Stomach (tissue), 8 donors: ENCODE measurements at regions not wholly inside any gene's neighbourhood (a gene's known extent, or its start where the extent isn't known, plus 50 kb on each side); places are given as distances from the start of the nearest gene placed in this dataset.

ENCODE experiments used
- DNase-seq, 2 donors: peaks; one replicate each; pipeline versions ENCODE4 v3.0.0 to v3.0.0-alpha.2; 2013 to 2019
- H3K27ac ChIP-seq, 5 donors: fragments of 200-600 bp in 4 of 5; sonication (generic) in 4 of 5; one replicate each; pipeline ENCODE4 v1.5.1; 2013 to 2019; ENCODE audit warnings: mild to moderate bottlenecking in 1 of 5, moderate library complexity in 1 of 5
- H3K27me3 ChIP-seq, 3 donors: fragments of 200-600 bp; sonication (generic); one replicate each; pipeline ENCODE4 v1.5.1; 2017 to 2019; ENCODE audit warnings: mixed run types in 1 of 3
- H3K36me3 ChIP-seq, 4 donors: fragments of 200-600 bp; sonication (generic); 1 replicate in 3 of 4; 2 replicates in 1 of 4; pipeline ENCODE4 v1.5.1; 2016 to 2019
- H3K4me1 ChIP-seq, 4 donors: fragments of 200-600 bp; sonication (generic); one replicate each; pipeline ENCODE4 v1.5.1; 2016 to 2019
- H3K4me3 ChIP-seq, 4 donors: fragments of 200-600 bp; sonication (generic) in 3 of 4; one replicate each; pipeline ENCODE4 v1.5.1; 2016 to 2019; ENCODE audit warnings: mild to moderate bottlenecking in 1 of 4
- H3K9me3 ChIP-seq, 4 donors: fragments of 200-600 bp; sonication (generic); one replicate each; pipeline ENCODE4 v1.5.1; 2016 to 2019
- CTCF ChIP-seq, 7 experiments: fragments of 450-650 bp in 4 of 7; fragments of 200-600 bp in 3 of 7; sonication (generic) in 3 of 7; IDR thresholded peaks; one replicate each; pipeline ENCODE4 v1.5.1; 2016 to 2019; ENCODE audit warnings: antibody characterized with exemption in 7 of 7, control low read depth in 2 of 7, mild to moderate bottlenecking in 1 of 7
- EP300 ChIP-seq: sonication (generic); formaldehyde crosslinking; IDR thresholded peaks from one replicate; pipeline ENCODE4 v1.6.1; 2017; ENCODE audit warnings: antibody characterized with exemption
- POLR2A ChIP-seq, 4 donors: fragments of 450-650 bp; IDR thresholded peaks; one replicate each; pipeline ENCODE4 v1.6.1; 2016; ENCODE audit warnings: antibody characterized with exemption in 4 of 4, control low read depth in 2 of 4, mild to moderate bottlenecking in 1 of 4, moderate library complexity in 1 of 4
- POLR2AphosphoS5 ChIP-seq, 3 donors: sonication (generic); formaldehyde crosslinking; IDR thresholded peaks; one replicate each; pipeline ENCODE4 v1.6.1; 2016; ENCODE audit warnings: antibody characterized with exemption in 3 of 3
- WGBS, 5 donors: extraction: QIAGEN DNeasy Blood & Tissue Kit in 3 of 5; methylation state at CpG; one replicate each; pipeline versions ENCODE4 v1.1.5 to v1.1.7; 2013 to 2018; 5-methylcytosine and 5-hydroxymethylcytosine counted together
- intact Hi-C: fragments of 100-400 bp; cut with DNase I; formaldehyde crosslinking; loops from one replicate; pipeline ENCODE4 v1.15.1; 2023; ENCODE audit warnings: low total_unique reads
- donor health status: healthy with polysubstance abuse.
- donor health status: Bipolar disorder and iron deficiency.
- donor health status: healthy.

GRCh38 chr7:20870977-20871376 is 84.3 kb upstream of the SP8 start:
- H3K36me3 ChIP-seq = no peaks in the 10 kb centered on the region
- no peak overlapping the region for H3K4me3 ChIP-seq
- no peak overlapping the region for H3K27ac ChIP-seq
- intact Hi-C loops = no loop called here
- WGBS, 5 donors = 91 to 98% (median 96%) methylated on average over 2 of the region's 2 CpGs
- no peaks in the 10 kb centered on the region for H3K9me3 ChIP-seq
- H3K4me1 ChIP-seq = no peaks in the 10 kb centered on the region
- DNase-seq = no peak
- H3K27me3 ChIP-seq = no peaks in the 10 kb centered on the region
- TF ChIP-seq EP300 = no peak
- TF ChIP-seq POLR2AphosphoS5 (IDR thresholded peaks at IDR 0.05) = no peak
- TF ChIP-seq POLR2A (IDR thresholded peaks at IDR 0.05) = no peak
- no peak for TF ChIP-seq CTCF (IDR thresholded peaks at IDR 0.05)

GRCh38 chr7:20892776-20893175 is 106.1 kb upstream of the SP8 start:
- Histone ChIP-seq H3K27ac (no peak overlapping the region), H3K27me3 (no peaks in the 10 kb centered on the region), H3K9me3 (peaks cover 0 to 12% (median 6%) of the 10 kb centered on the region in 4 donors), H3K36me3 (no peaks in the 10 kb centered on the region), H3K4me1 (no peaks in the 10 kb centered on the region), H3K4me3 (no peak overlapping the region)
- no peak for TF ChIP-seq EP300
- no peak for TF ChIP-seq POLR2A (IDR thresholded peaks at IDR 0.05)
- TF ChIP-seq POLR2AphosphoS5 (IDR thresholded peaks at IDR 0.05) = no peak
- no peak for TF ChIP-seq CTCF (IDR thresholded peaks at IDR 0.05)
- WGBS, 5 donors = 6 to 23% (median 14%) methylated on average over 1 of the region's 1 CpG
- no peak for DNase-seq
- intact Hi-C loops = no loop called here

GRCh38 chr7:20894806-20895205 is 108.1 kb upstream of the SP8 start:
- no peak for DNase-seq
- intact Hi-C loops = no loop called here
- Histone ChIP-seq H3K4me3 (no peak overlapping the region), H3K9me3 (no peaks in the 10 kb centered on the region), H3K27ac (no peak overlapping the region), H3K36me3 (no peaks in the 10 kb centered on the region), H3K27me3 (no peaks in the 10 kb centered on the region), H3K4me1 (no peaks in the 10 kb centered on the region)
- TF ChIP-seq POLR2A (IDR thresholded peaks at IDR 0.05) = no peak
- no peak for TF ChIP-seq EP300
- no peak for TF ChIP-seq POLR2AphosphoS5 (IDR thresholded peaks at IDR 0.05)
- no peak for TF ChIP-seq CTCF (IDR thresholded peaks at IDR 0.05)

- Histone ChIP-seq H3K4me3 (no peak overlapping the region), H3K27me3 (no peaks in the 10 kb centered on the region), H3K36me3 (no peaks in the 10 kb centered on the region), H3K4me1 (no peaks in the 10 kb centered on the region), H3K9me3 (peaks cover 0 to under 1% (median 0%) of the 10 kb centered on the region in 4 donors), H3K27ac (no peak overlapping the region)
- intact Hi-C loops = no loop called here
- WGBS, 5 donors = 63 to 73% (median 69%) methylated on average over 5 of the region's 5 CpGs
- TF ChIP-seq POLR2A (IDR thresholded peaks at IDR 0.05) (no peak), CTCF (IDR thresholded peaks at IDR 0.05) (no peak), POLR2AphosphoS5 (IDR thresholded peaks at IDR 0.05) (no peak), EP300 (no peak)
- DNase-seq = no peak
These were observed 108.9 kb upstream of the SP8 start for GRCh38 chr7:20895563-20895962.
